Tibial nerve (tissue), 4 donors: ENCODE measurements at regions not wholly inside any gene's neighbourhood (a gene's known extent, or its start where the extent isn't known, plus 50 kb on each side); places are given as distances from the start of the nearest gene placed in this dataset.

Experiments used
- EP300 ChIP-seq, 2 donors: sonication (generic); formaldehyde crosslinking; IDR thresholded peaks; one replicate each; pipeline ENCODE4 v1.6.1; 2017; ENCODE audit warnings: antibody characterized with exemption in 2 of 2, mild to moderate bottlenecking in 1 of 2
- POLR2A ChIP-seq, 2 donors: fragments of 450-650 bp; IDR thresholded peaks; one replicate each; pipeline ENCODE4 v1.6.1; 2017; ENCODE audit warnings: antibody characterized with exemption in 2 of 2, mild to moderate bottlenecking in 2 of 2, moderate library complexity in 2 of 2
- TF ChIP-seq, protein P1 (sequence below), 5 experiments: fragments of 200-600 bp in 3 of 5; fragments of 450-650 bp in 2 of 5; sonication (generic) in 3 of 5; IDR thresholded peaks; one replicate each; pipeline ENCODE4 v1.5.1; 2016 to 2019; ENCODE audit warnings: antibody characterized with exemption in 5 of 5, mild to moderate bottlenecking in 3 of 5, moderate library complexity in 2 of 5

- TF ChIP-seq POLR2A (IDR thresholded peaks at IDR 0.05) (no peak), EP300 (IDR thresholded peaks at IDR 0.05) (no peak)
- TF ChIP-seq, protein P1, sequence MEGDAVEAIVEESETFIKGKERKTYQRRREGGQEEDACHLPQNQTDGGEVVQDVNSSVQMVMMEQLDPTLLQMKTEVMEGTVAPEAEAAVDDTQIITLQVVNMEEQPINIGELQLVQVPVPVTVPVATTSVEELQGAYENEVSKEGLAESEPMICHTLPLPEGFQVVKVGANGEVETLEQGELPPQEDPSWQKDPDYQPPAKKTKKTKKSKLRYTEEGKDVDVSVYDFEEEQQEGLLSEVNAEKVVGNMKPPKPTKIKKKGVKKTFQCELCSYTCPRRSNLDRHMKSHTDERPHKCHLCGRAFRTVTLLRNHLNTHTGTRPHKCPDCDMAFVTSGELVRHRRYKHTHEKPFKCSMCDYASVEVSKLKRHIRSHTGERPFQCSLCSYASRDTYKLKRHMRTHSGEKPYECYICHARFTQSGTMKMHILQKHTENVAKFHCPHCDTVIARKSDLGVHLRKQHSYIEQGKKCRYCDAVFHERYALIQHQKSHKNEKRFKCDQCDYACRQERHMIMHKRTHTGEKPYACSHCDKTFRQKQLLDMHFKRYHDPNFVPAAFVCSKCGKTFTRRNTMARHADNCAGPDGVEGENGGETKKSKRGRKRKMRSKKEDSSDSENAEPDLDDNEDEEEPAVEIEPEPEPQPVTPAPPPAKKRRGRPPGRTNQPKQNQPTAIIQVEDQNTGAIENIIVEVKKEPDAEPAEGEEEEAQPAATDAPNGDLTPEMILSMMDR (IDR thresholded peaks at IDR 0.05), result no peak
Measured at GRCh38 chr2:225233234-225233633, 166.3 kb upstream of the NYAP2 start.
